ENCODE measurements at regions not wholly inside any gene's neighbourhood (a gene's known extent, or its start where the extent isn't known, plus 50 kb on each side); places are given as distances from the start of the nearest gene placed in this dataset.

GRCh38 chr7:43041105-43041504 is 71.3 kb upstream of the HECW1 start:
- DNase-seq: no peak
- no peak overlapping the region for H2BK120ac ChIP-seq (ENCODE audit: low read depth, low read length, poor library complexity, severe bottlenecking)
- H3K79me2 ChIP-seq (ENCODE audit: insufficient read depth, low read length): no peaks in the 10 kb centered on the region
- H3K4ac ChIP-seq (ENCODE audit: low read depth, low read length): no peak overlapping the region
- H3T11ph ChIP-seq (ENCODE audit: low read length): no peak overlapping the region
- no peak overlapping the region for H2BK20ac ChIP-seq (ENCODE audit: low read depth, low read length, poor library complexity, severe bottlenecking)
- H3K27me3 ChIP-seq (ENCODE audit: insufficient read depth, low read length): no peaks in the 10 kb centered on the region
- no peak overlapping the region for H2BK12ac ChIP-seq (ENCODE audit: insufficient read length, low read depth, low read length)
- H3K4me3 Mint-ChIP-seq: no peak overlapping the region
- H3K9ac ChIP-seq (ENCODE audit: extremely low read depth, insufficient read length, low read length): no peak overlapping the region
- no peaks in the 10 kb centered on the region for H3K36me3 Mint-ChIP-seq (ENCODE audit: insufficient read depth in 1 of 3, low read depth in 3 of 3)
- no peak for TF ChIP-seq CTCF (conservative IDR thresholded peaks at IDR 0.05)
- H3K56ac ChIP-seq (ENCODE audit: insufficient read length, low read depth, low read length): no peak overlapping the region
- H3K14ac ChIP-seq (ENCODE audit: insufficient read depth, low read length): no peak overlapping the region
- H3K4me1 Mint-ChIP-seq: peaks cover 20 to 22% of the 10 kb centered on the region in 2 experiments
- no CpG with 5 or more reads among the region's 2 CpGs for WGBS (ENCODE audit: extremely low coverage, insufficient read length, low lambda C conversion rate)
- no peak overlapping the region for H3K18ac ChIP-seq (ENCODE audit: insufficient read length, low read depth, low read length)
- H3K4me1 ChIP-seq (ENCODE audit: insufficient read depth, low read length): peaks cover 4% of the 10 kb centered on the region; the same call in 1 of the 2 replicates
- H3K79me1 ChIP-seq (ENCODE audit: insufficient read depth, low read depth, low read length, poor library complexity, severe bottlenecking): no peaks in the 10 kb centered on the region
- H2BK15ac ChIP-seq (ENCODE audit: low read depth, low read length): no peak overlapping the region
- no peak overlapping the region for H2AK5ac ChIP-seq (ENCODE audit: insufficient read length, low read length)
- no peaks in the 10 kb centered on the region for H3K23me2 ChIP-seq (ENCODE audit: insufficient read length, low read depth, low read length, poor library complexity, severe bottlenecking)
- H3K27ac ChIP-seq (ENCODE audit: insufficient read length, low read depth, low read length): no peak overlapping the region
- 0 out of 7 replicates have a peak overlapping the region, but pooled peaks of 1 of the 3 experiments have one; percentile 55 for H3K27ac Mint-ChIP-seq
- H4K8ac ChIP-seq (replicated peaks; ENCODE audit: insufficient read length, low read depth, low read length): no peak overlapping the region
- H4K20me1 ChIP-seq (ENCODE audit: control insufficient read depth, insufficient read depth, insufficient read length): no peaks in the 10 kb centered on the region
- peaks cover 0 to 3% of the 10 kb centered on the region in 2 experiments; a peak in 2 of 5 replicates for H3K9me3 Mint-ChIP-seq
- no peak overlapping the region for H3K23ac ChIP-seq (ENCODE audit: insufficient read length, low read depth, low read length)
- no peak overlapping the region for H3K4me2 ChIP-seq (ENCODE audit: insufficient read depth, insufficient read length, low read length)
- H2AFZ ChIP-seq (ENCODE audit: low read length): no peak overlapping the region
- no peaks in the 10 kb centered on the region for H3K9me3 ChIP-seq (ENCODE audit: control insufficient read depth, low read depth, low read length)
- no peak overlapping the region for H4K5ac ChIP-seq (ENCODE audit: insufficient read length, low read depth, low read length)
- no peak overlapping the region for H2BK5ac ChIP-seq (ENCODE audit: insufficient read length, low read length)
- H3K27me3 Mint-ChIP-seq (ENCODE audit: low read depth): no peaks in the 10 kb centered on the region
- no peak overlapping the region for H4K91ac ChIP-seq (ENCODE audit: insufficient read length, low read depth, low read length)

All from H9 (cell line).